Skin epidermis (tissue), 12 donors: ENCODE measurements at regions not wholly inside any gene's neighbourhood (a gene's known extent, or its start where the extent isn't known, plus 50 kb on each side); places are given as distances from the start of the nearest gene placed in this dataset.

Experiments
- H3K27ac ChIP-seq, 21 experiments: fragments of 200-600 bp; sonication (generic) in 11 of 21; one replicate each; pipeline ENCODE4 v1.5.0; 2020; ENCODE audit warnings: mild to moderate bottlenecking in 3 of 21, inconsistent platforms in 2 of 21, moderate library complexity in 2 of 21
- H3K4me3 ChIP-seq, 7 experiments: fragments of 200-600 bp; sonication (generic) in 2 of 7; one replicate each; pipeline ENCODE4 v1.5.0; 2020; ENCODE audit warnings: inconsistent platforms in 2 of 7, mild to moderate bottlenecking in 2 of 7, moderate library complexity in 1 of 7

DNA sequence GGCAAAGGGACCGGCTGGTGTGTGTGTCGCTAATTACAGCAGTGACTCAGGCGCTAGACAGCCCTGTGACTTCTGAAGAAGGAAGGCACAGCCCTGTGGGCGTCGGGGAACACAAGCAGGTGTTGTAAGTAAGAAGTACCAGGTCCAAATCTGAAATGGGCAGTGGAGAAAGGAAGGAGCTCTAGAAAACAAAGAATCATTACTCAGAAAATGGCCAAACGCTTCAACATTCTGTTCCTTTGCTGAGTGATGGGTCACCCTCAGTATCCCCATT, 106.8 kb downstream of the PXDC1 start:
- H3K4me3 ChIP-seq = no peak overlapping the region

DNA sequence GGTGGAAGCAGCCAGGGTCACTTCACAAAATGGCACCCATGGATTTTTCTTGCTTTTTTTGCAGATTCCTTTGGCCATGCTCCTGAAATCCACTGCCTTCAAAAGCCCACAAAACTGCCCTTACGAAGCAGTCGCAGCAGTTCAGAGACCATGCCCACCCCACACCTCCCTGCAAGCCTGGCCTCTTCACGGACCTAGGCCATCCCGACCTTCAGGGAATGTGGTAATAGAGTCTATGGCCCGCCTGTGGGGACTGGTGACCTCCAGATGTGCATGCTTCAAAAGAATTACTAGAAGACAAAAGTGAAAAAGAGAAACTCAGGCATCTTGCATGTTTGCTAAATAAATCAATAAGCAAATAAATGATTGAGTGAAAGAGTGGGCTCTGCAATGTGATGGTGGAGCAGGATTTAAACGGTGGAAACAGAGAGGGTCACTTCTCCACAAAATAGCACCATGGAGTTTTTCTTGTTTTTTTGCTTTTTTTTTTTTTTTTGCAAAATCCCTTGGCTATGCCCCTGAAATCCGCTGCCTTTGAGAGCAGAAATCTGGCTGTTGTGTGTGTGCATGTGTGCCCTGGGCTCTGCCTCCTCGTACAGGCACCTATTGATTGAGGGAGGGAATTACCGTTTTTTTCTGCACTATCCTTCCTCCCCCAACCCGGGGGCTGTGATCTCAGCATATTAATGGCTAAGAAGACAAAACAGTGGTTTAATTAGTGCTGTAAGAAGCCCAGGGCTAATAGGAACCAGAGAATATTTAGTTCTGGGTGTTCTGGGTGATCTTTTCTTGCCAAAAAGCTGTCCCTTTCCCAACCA, 107.4 kb downstream of the PXDC1 start:
- H3K27ac ChIP-seq = no peak overlapping the region

More for the DNA sequence above, 106.8 kb downstream of the PXDC1 start:
- no peak overlapping the region for H3K27ac ChIP-seq

DNA sequence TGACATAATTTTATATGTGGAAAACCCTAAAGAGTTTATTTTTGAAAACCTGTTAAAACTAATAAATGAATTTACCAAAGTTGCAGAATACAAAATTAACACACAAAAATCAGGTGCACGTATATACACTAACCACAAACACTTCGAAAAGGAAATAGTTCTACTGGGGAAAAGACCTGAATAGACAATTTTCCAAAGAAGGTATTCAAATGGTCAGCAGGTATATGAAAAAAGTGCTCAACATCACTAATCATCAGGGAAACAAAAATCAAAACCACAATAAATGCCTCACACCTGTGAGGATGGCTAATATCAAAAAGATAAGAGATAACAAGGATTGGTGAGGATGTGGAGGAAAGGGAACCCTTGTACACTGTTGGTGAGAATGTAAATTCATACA, 110.6 kb downstream of the PXDC1 start:
- Histone ChIP-seq H3K27ac (no peak overlapping the region), H3K4me3 (no peak overlapping the region)

More for the DNA sequence above, 107.4 kb downstream of the PXDC1 start:
- no peak overlapping the region for H3K4me3 ChIP-seq

DNA sequence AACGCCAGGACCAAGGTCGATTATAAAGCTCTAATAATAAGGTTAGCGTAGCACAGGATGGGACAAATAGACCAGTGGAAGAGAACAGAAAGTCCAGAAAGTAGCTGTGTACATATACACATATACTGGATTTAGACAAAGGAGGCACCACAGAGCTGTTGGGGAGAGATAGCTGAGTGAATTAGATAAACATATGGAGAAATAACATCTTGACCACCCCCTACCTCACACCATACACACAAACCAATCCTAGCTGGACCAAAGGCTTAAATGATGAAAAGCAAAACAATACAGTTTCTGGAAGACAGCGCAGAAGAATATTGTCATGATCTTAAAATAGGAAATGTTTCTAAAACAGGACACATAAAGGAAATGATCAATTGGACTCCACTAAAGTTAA, 112.9 kb downstream of the PXDC1 start:
- Histone ChIP-seq H3K4me3 (no peak overlapping the region), H3K27ac (no peak overlapping the region)

DNA sequence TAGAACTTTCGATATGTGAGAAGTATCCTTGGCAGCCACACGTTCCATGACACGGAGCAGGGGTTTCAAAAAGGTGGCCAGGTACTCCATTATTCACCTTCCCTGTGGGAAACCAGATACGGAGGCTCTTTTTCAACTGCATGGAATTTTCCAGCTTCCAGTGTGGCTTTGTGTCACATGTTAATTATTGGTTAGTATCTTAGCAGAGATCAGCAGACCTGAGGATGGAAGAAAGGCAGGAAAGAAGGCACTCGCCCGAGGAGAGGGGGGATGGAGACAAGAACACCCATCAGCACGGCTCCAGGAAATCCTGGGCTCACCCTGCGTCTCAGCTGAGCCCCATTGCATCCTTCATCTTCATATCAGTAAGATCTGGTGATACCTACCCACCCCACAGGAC, 115.5 kb downstream of the PXDC1 start:
- H3K4me3 ChIP-seq = no peak overlapping the region
- no peak overlapping the region for H3K27ac ChIP-seq

DNA sequence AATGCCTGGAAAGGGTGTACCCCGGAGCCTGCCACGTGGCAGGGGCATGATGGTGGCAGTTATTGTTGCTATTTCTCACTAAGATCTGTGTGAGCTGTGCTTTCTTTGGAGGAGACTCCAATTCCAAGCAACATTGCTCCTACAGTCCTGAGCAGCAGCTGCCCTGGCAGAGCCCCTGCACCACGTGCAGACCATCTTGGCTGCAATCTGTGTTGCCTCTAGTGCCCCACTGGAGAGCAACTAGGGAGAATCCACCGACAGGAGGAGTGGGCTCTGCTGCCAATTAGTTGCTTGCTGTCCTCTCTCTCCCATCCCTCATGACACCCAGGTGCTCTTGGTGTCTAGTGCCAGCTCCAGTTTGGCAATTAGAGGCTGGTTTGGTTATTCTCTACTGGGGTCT, 116.0 kb downstream of the PXDC1 start:
- no peak overlapping the region for H3K4me3 ChIP-seq
- H3K27ac ChIP-seq = no peak overlapping the region

DNA sequence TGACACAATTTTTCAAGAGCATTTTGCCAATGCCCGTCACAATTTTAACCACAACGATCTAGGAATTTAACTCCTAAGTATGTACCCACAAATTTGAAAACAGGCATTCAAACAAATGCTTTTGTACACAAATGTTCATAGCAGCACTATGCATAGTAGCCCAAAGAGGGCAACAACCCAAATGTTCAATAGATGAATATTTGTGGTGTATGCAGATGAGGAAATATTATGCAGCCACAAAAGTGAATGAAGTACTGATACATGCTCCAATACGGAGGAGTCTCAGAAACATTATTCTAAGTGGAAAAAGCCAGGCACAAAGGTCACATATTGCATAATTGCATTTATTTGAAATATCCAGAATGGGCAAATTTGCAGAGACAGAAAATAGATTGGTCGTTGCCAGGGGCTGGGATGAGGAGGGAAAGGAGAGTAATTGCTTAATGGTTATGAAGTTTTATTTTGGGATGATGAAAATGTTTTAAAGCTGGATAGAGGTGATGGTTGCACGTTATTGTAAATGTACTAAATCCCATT, 117.2 kb downstream of the PXDC1 start:
- Histone ChIP-seq H3K4me3 (no peak overlapping the region), H3K27ac (no peak overlapping the region)

DNA sequence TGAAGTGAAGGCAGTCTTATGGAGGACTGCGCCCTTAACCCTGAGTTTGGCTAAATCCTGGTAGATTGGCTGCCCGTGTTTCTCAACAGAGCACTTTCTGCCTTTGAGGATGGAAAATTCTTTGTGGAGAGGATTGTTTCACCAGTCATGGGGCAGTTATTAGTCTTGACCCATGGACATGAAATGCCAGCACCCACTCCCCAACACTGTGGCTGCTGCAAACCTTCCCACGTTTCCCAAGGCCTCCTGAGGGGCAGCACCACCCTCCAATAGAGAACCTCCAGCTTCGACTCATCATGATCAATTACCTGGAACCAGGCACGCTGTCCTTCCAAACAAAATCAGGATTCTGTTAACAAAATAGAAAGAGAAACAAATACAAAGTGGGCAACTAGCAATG, 117.8 kb downstream of the PXDC1 start:
- Histone ChIP-seq H3K4me3 (no peak overlapping the region), H3K27ac (no peak overlapping the region)

DNA sequence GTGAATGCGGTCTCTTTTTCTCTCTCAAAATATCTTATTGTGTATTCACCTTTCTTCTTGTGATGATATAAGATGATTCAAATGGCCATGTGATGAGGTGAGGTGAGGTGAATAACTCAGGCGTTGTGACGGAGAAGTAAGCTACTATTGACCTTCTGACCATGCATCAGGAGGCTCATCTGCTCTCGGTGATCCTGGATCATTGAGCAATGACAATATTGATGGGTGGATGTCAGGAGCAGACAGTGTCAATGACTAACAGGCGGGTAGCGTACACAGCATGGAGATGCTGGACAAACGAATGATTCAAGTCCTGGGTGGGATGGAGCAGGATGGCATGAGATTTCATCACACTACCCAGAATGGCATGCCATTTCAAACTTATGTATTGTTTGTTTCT, 119.6 kb downstream of the PXDC1 start:
- no peak overlapping the region for H3K27ac ChIP-seq

DNA sequence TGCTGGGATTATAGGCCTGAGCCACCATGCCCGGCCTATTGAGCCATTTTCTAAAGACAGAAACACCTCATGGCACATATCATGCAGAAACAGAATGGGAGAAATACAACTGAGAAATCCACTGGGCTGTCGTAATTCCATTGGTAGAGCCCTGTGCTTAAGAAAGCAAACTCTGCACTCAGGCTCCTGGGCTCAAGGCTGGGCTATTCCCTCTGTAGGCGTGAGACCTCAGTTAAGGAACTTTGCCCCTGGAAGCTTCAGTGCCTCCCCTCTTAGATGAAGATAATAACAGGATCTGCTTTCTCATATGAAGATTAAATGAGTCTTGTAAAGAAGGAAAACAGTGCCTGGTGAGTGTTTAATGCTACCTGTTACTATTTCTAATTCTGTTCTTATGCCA, 120.3 kb downstream of the PXDC1 start:
- H3K27ac ChIP-seq = no peak overlapping the region
- H3K4me3 ChIP-seq = no peak overlapping the region

More for the DNA sequence above, 119.6 kb downstream of the PXDC1 start:
- no peak overlapping the region for H3K4me3 ChIP-seq

DNA sequence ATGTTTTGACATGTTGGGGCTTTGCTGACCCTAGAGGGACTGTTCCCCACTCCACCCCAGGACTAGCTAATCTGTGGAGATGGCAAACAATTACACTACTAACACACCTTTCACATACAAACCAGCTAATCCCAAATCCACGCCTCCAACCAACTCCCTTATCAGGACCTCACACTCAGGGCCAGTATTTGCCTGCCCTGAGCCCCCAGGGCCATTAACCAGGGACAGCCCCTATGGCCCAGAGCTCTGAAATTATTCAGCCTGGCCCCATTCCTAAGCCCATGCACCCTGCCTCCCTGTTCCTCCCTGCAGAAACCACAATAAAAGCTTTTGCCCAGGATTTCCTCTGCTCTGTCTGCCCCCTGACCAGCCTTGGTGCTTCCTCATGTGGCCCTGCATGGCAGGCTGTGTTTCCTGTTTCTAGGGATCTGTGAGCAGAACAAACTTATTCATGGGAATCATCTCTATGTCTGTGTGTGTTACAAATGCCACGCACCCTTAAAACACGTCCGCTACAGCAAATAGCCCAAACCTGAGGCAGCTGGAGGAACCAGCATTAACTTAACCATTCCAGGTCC, 121.2 kb downstream of the PXDC1 start:
- no peak overlapping the region for H3K4me3 ChIP-seq
- no peak overlapping the region for H3K27ac ChIP-seq

DNA sequence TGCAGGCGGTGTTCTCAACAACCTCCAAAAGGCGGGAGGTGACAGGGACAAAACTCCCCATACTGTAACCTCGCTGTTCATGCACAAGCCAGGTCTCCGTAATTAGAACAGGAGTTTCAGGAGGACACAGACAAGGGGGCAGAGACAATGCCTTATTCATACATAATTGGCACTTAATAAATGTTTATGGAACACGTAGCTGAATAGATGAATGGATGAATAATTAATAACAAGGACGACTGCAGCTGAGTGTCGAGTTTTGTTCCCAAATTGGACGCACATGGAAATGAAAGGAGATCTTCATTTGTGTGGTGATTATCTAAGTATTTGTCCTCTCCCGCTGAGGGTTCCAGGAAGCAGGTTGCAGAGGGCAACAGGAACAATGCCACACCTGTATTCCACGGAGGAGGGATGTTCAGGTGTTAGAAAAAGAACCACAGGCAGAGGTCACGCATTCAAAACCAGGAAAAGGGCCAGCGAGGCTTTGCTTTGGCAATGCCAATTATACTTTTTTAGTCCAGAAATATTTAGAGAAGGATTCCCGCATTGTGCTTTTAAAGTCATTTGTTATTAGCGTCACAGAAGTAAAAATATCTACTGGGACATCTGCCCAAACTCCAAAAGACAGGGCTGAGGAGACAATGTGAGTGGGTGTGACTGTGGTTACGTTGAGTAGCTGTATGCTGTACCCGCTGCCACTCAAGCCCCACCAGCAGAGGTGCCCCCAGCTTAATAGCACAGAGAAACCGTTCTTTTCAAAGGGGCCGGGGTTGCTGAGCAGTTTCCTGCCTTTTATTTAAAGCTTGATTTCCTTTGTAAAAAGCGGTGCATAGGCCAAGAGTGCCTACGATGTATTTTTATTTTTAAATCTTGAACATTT, 123.3 kb downstream of the PXDC1 start:
- no peak overlapping the region for H3K27ac ChIP-seq
- H3K4me3 ChIP-seq = no peak overlapping the region

DNA sequence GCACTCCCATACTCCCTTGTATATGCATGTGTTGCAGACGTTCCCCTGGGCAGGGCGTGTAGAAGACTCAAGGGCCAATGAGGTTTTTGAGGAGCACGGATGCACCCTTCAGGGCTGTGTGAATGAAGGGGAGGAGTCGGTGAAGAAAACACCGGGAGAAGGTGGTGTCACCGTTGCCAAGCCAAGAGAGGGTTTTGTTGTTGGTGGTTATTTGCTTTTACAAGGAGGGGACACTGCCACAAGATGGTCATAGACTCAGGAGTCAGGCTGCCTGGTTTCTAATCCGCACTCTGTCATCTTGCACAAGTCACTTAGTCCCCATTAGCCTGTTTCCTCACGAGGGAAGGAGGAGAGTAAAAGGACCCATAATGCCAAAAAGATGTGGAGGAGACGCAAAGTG, 124.0 kb downstream of the PXDC1 start:
- Histone ChIP-seq H3K4me3 (no peak overlapping the region), H3K27ac (no peak overlapping the region)

DNA sequence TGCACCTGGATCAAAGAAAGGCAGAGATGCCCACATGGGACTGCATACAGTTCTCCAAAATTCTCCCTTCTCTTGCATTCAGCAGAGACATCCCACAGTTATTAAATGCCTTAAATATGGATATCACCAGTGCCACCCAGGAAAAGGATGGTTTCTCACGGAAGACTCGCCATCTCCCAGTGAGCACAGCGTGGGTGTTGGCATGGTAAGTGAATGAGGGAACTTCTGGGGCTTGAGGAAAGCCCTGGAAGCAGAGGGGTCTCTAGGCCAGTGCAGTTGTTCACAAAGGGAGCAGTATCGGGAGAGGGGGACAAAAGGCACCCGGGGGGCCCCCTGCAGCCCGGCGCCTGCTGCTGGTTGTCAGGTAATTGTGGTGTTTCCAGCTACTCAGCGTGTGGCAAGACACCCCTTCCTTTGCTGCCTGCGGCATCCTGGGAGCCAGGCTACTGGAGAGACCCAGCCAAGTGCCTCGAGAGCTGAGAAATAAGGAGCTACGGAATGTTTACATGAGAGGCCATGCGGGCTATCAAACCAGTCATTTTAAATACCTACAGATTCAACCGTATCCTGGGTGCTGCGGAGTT, 125.4 kb downstream of the PXDC1 start:
- no peak overlapping the region for H3K4me3 ChIP-seq
- no peak overlapping the region for H3K27ac ChIP-seq

DNA sequence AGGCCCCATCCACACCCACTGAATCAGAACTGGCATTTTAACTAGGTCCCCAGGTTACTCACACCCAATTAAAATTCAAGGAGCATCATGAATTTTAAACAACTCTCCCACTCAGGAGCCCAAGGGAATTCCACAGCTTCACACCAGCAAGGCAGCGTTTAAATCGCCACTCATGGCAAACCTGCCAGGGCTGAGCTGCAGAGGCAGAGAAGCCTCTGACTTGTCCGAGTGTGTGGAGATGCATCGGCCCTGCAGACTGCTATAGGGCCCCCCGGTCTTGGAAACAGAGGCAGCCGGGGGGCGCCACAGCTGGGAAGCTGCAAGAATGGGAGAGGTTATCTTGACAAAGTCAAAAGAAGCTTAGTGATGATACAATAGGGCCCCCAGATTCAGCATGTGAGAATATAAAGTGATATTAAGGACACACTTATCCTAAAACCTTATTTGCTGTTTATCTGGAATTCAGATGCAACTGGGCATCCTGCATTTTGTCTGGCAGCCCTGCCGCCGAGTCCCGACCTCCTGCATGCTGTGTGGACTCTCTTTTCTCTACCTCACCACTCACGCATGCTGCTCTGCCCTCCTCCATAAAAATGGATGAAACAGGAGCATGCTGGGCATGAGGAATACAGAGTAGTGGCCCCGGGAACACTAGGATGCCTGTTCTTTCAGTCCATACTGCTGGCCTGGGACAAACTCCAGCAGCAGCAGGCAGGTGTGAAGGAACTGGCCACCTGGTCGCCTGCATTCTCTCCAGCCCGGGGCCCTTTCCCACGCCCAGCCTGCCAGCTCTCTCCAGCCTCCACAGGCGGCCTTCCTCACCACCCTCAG, 126.1 kb downstream of the PXDC1 start:
- Histone ChIP-seq H3K4me3 (no peak overlapping the region), H3K27ac (no peak overlapping the region)

DNA sequence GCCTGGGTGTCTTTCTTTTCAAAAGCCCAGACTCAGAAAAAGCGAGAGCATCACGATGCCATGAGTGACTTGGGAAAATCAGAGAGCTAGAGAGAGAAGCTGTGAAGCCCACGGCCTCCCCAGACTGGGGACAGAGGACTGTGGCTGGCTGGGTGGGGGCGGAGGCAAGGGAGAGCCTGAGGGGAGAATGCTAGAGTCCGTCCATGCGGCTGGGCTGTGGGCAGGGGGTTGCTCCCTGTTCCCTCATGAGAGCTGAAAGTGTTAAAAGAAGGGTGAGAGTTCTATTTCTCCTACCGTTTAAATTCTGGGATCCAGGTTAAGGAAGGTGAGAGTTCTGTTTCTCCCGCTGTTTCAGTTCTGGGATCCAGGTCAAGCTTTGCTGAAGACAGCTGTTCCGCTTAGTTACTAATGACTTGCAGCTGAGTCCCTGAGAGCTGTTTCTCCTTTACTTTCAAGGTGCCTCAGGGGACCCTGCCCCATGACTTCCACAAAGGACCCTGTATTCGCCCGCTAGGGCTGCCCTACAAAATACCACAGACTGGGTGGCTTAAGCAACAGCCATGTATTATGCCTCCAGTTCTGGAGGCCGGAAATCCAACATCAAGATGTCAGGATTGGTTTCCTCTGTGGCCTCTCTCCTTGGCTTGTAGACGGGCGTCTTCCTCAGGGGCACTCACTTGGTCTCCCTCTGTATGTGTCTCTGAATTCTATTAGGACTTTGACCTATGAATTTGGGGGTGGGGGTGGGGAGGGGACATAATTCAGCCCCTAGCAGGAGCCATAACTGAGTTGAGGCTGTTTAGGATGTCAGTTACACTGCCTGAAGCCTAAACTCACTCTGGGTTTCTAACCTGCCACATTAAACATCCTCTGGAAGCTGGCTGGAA, 127.0 kb downstream of the PXDC1 start:
- no peak overlapping the region for H3K27ac ChIP-seq

DNA sequence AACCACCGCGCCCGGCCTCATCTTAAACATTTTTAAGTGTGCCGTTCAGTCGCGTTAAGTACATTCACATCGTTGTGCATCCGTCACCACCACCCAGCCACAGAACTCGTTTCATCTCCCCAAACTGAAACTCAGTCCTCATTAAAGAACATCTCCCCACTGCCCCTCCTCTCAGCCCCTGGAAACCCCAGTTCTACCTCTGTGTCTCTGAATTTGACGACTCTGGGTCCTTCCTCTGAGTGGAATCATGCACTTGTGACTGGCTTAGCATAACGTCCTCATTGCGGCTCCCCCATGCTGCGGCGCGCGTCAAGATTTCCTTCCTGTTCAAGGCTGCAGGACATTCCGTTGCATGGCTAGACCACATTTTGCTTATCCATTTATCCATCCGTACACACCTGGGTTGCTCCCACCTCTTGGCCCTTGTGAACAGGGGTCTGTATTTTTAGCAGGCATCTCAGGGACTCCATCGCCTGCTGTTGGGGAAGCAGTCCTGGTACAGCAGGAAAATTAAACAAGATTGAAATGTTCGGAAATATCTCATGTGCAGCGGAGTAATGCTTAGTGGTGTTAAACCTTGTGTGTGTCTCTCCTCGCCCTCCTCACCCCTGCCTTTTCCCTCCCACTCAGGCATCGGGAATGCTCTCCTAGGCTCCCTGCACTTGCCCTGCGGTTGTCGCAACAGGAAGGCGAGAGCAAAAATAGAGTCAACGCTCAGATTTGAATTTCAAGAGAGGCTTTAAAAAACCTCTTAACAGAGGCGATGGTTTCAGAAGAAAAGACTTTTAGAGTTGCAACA, 127.9 kb downstream of the PXDC1 start:
- Histone ChIP-seq H3K27ac (no peak overlapping the region), H3K4me3 (no peak overlapping the region)

More for the DNA sequence above, 127.0 kb downstream of the PXDC1 start:
- no peak overlapping the region for H3K4me3 ChIP-seq

DNA sequence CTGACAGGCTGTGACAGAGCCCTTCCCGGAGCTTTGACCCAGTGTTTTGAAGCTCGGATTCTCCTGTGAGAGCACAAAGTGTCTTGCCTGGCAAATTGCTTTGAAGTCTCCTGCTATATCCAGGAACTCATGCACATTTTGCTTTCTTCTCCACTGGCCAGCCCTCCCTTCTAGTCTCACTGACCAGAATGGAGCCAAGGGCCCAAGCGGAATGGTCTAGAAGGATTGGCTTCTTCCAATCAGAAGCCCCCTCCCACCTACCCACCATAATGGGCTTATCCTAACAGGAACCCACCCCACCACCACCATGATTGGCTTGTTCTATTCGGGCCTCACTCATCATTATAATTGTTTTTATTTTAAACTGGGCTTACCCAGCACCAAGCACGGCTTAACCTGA, 130.1 kb downstream of the PXDC1 start:
- H3K4me3 ChIP-seq = no peak overlapping the region
- no peak overlapping the region for H3K27ac ChIP-seq
